CD14-positive monocyte (primary cell): ENCODE measurements at regions not wholly inside any gene's neighbourhood (a gene's known extent, or its start where the extent isn't known, plus 50 kb on each side); places are given as distances from the start of the nearest gene placed in this dataset.

ENCODE experiments used
- DNase-seq, 3 donors: peaks; one replicate each; pipeline ENCODE4 v3.0.0-alpha.2; 2011 to 2022
- H2AFZ ChIP-seq: 2 replicates; pipeline ENCODE4 v1.6.0; 2012; ENCODE audit warnings: mild to moderate bottlenecking, low read depth, low read length, inconsistent platforms; ENCODE audit not compliant: insufficient read depth, poor library complexity, severe bottlenecking
- H3K27ac ChIP-seq, 2 donors: 1 replicate in 1 of 2; 2 replicates in 1 of 2; pipeline ENCODE4 v1.5.1; 2012 to 2013; ENCODE audit warnings: low read length in 2 of 2, control low read depth in 1 of 2, inconsistent platforms in 1 of 2, low read depth in 1 of 2, mild to moderate bottlenecking in 1 of 2
- H3K27me3 ChIP-seq, 2 donors: one replicate each; pipeline versions ENCODE4 v1.6.0 to v1.6.1; 2011 to 2013; ENCODE audit warnings: low read length in 2 of 2; ENCODE audit not compliant: control insufficient read depth in 2 of 2, insufficient read depth in 2 of 2
- H3K36me3 ChIP-seq, 2 donors: replicated peaks in 1 of 2; 1 replicate in 1 of 2; 2 replicates in 1 of 2; pipeline versions ENCODE4 v1.5.1 to v1.6.1; 2012 to 2013; ENCODE audit warnings: low read length in 2 of 2, control low read depth in 1 of 2, inconsistent platforms in 1 of 2, mild to moderate bottlenecking in 1 of 2; ENCODE audit not compliant: insufficient read depth in 2 of 2, control insufficient read depth in 1 of 2
- H3K4me1 ChIP-seq, 2 donors: 1 replicate in 1 of 2; 2 replicates in 1 of 2; pipeline versions ENCODE4 v1.5.1 to v1.6.1; 2012 to 2013; ENCODE audit warnings: low read length in 2 of 2, control low read depth in 1 of 2, inconsistent platforms in 1 of 2, mild to moderate bottlenecking in 1 of 2, moderate library complexity in 1 of 2; ENCODE audit not compliant: insufficient read depth in 2 of 2, control insufficient read depth in 1 of 2
- H3K4me2 ChIP-seq: replicated peaks from 2 replicates; pipeline ENCODE3; 2012; ENCODE audit warnings: low read length, moderate library complexity, mild to moderate bottlenecking; ENCODE audit not compliant: poor library complexity, severe bottlenecking; ENCODE audit errors: extremely low read depth
- H3K4me3 ChIP-seq, 3 experiments: fragments of 200-600 bp in 1 of 3; sonication (generic) in 1 of 3; replicated peaks in 1 of 3; 1 replicate in 2 of 3; 2 replicates in 1 of 3; pipeline ENCODE4 v1.5.1; 2011 to 2013; ENCODE audit warnings: low read length in 3 of 3, mild to moderate bottlenecking in 3 of 3, control low read depth in 2 of 3, low read depth in 2 of 3, inconsistent platforms in 1 of 3, moderate library complexity in 1 of 3
- H3K79me2 ChIP-seq: 2 replicates; pipeline ENCODE4 v1.6.0; 2012; ENCODE audit warnings: mild to moderate bottlenecking, control low read depth, inconsistent platforms, low read length, moderate library complexity; ENCODE audit not compliant: insufficient read depth
- H3K9ac ChIP-seq: 2 replicates; pipeline ENCODE4 v1.6.0; 2017; ENCODE audit warnings: low read length, mild to moderate bottlenecking; ENCODE audit not compliant: insufficient read depth, poor library complexity, severe bottlenecking
- H3K9me3 ChIP-seq, 2 donors: replicated peaks in 1 of 2; 1 replicate in 1 of 2; 2 replicates in 1 of 2; pipeline versions ENCODE4 v1.5.1 to v1.6.1; 2012 to 2013; ENCODE audit warnings: low read length in 2 of 2, control low read depth in 1 of 2; ENCODE audit not compliant: control insufficient read depth in 1 of 2, insufficient read depth in 1 of 2
- H4K20me1 ChIP-seq: 2 replicates; pipeline ENCODE4 v1.6.0; 2012; ENCODE audit warnings: mild to moderate bottlenecking, low read length, control low read depth, moderate library complexity; ENCODE audit not compliant: insufficient read depth
- H3K27ac Mint-ChIP-seq, 7 donors: one replicate each; pipeline ENCODE4 v1.8.0; 2020; ENCODE audit warnings: mild to moderate bottlenecking in 7 of 7, mixed read lengths in 7 of 7, moderate library complexity in 6 of 7, inconsistent platforms in 2 of 7
- H3K27me3 Mint-ChIP-seq, 3 donors: one replicate each; pipeline ENCODE4 v1.8.0; 2021 to 2022; ENCODE audit warnings: low read depth in 3 of 3, mild to moderate bottlenecking in 3 of 3, mixed read lengths in 3 of 3, moderate library complexity in 3 of 3, inconsistent platforms in 1 of 3
- H3K36me3 Mint-ChIP-seq, 2 donors: one replicate each; pipeline ENCODE4 v1.8.0; 2020; ENCODE audit warnings: mixed read lengths in 2 of 2, inconsistent platforms in 1 of 2, mild to moderate bottlenecking in 1 of 2
- H3K4me1 Mint-ChIP-seq: one replicate; pipeline ENCODE4 v1.8.0; 2020; ENCODE audit warnings: mild to moderate bottlenecking, mixed read lengths
- H3K4me3 Mint-ChIP-seq, 2 donors: one replicate each; pipeline ENCODE4 v1.8.0; 2020; ENCODE audit warnings: mild to moderate bottlenecking in 2 of 2, mixed read lengths in 2 of 2, moderate library complexity in 1 of 2
- H3K9me3 Mint-ChIP-seq, 7 donors: one replicate each; pipeline ENCODE4 v1.8.0; 2020 to 2022; ENCODE audit warnings: mixed read lengths in 7 of 7, mild to moderate bottlenecking in 6 of 7, moderate library complexity in 6 of 7, inconsistent platforms in 2 of 7
- CTCF ChIP-seq: fragments of 200-600 bp; IDR thresholded peaks from one replicate; pipeline ENCODE4 v1.8.0; 2022; ENCODE audit warnings: antibody characterized with exemption, mild to moderate bottlenecking
- WGBS: methylation state at CpG from one replicate; pipeline ENCODE4 v1.1.5; 2013; ENCODE audit warnings: missing lambda C conversion rate; ENCODE audit not compliant: insufficient coverage; 5-methylcytosine and 5-hydroxymethylcytosine counted together
- intact Hi-C, 2 donors: fragments of 100-400 bp; cut with micrococcal nuclease; formaldehyde crosslinking; loops; one replicate each; pipeline versions ENCODE4 v1.15.0 to v1.15.1; 2023

GRCh38 chr7:156117542-156118247, 305.4 kb upstream of the SHH start:
- no peak overlapping the region for H3K27ac Mint-ChIP-seq
- Histone ChIP-seq H3K36me3 (no peaks in the 10 kb centered on the region), H4K20me1 (no peaks in the 10 kb centered on the region), H3K4me1 (no peaks in the 10 kb centered on the region), H2AFZ (no peak overlapping the region), H3K9me3 (no peaks in the 10 kb centered on the region), H3K79me2 (no peaks in the 10 kb centered on the region), H3K4me3 (no peak overlapping the region), H3K9ac (no peak overlapping the region), H3K4me2 (no peak overlapping the region), H3K27ac (no peak overlapping the region), H3K27me3 (no peaks in the 10 kb centered on the region)
- H3K9me3 Mint-ChIP-seq, result peaks cover 0 to 4% (median 0%) of the 10 kb centered on the region in 7 donors
- 85% methylated on average over 4 of the region's 8 CpGs for WGBS
- no peak for DNase-seq
- no peak overlapping the region for H3K4me3 Mint-ChIP-seq
- no peak for TF ChIP-seq CTCF
- no peaks in the 10 kb centered on the region for H3K36me3 Mint-ChIP-seq
- intact Hi-C loops, result no loop called here
- peaks cover 1 to 4% (median 2%) of the 10 kb centered on the region in 3 donors for H3K27me3 Mint-ChIP-seq
- H3K4me1 Mint-ChIP-seq, result no peaks in the 10 kb centered on the region

- WGBS, result 86% methylated on average over 4 of the region's 12 CpGs
- Mint-ChIP-seq H3K4me3 (no peak overlapping the region), H3K27ac (no peak overlapping the region), H3K27me3 (peaks cover 0 to 2% (median 1%) of the 10 kb centered on the region in 3 donors), H3K36me3 (no peaks in the 10 kb centered on the region), H3K9me3 (peaks cover 0 to 4% (median 0%) of the 10 kb centered on the region in 7 donors), H3K4me1 (no peaks in the 10 kb centered on the region)
- DNase-seq, result no peak
- Histone ChIP-seq H3K4me1 (no peaks in the 10 kb centered on the region), H3K36me3 (no peaks in the 10 kb centered on the region), H4K20me1 (no peaks in the 10 kb centered on the region), H3K4me2 (no peak overlapping the region), H3K27me3 (no peaks in the 10 kb centered on the region), H3K9ac (no peak overlapping the region), H2AFZ (no peak overlapping the region), H3K79me2 (no peaks in the 10 kb centered on the region), H3K4me3 (no peak overlapping the region), H3K9me3 (no peaks in the 10 kb centered on the region), H3K27ac (no peak overlapping the region)
- intact Hi-C loops, result no loop called here
- no peak for TF ChIP-seq CTCF
Measured at GRCh38 chr7:156116514-156117215, 304.4 kb upstream of the SHH start.
